Neuronal stem cell (in vitro differentiated cells): ENCODE measurements at regions not wholly inside any gene's neighbourhood (a gene's known extent, or its start where the extent isn't known, plus 50 kb on each side); places are given as distances from the start of the nearest gene placed in this dataset.

Experiments used
- DNase-seq: peaks from one replicate; pipeline ENCODE4 v3.0.0-alpha.2; 2013; ENCODE audit warnings: low spot score
- H2AFZ ChIP-seq: one replicate; pipeline ENCODE4 v1.6.1; 2013; ENCODE audit warnings: mild to moderate bottlenecking, low read length, inconsistent platforms
- H2AK5ac ChIP-seq: 2 replicates; pipeline ENCODE4 v1.6.1; 2013; ENCODE audit warnings: low read depth, mild to moderate bottlenecking, inconsistent platforms, low read length, moderate library complexity, mixed read lengths
- H2BK120ac ChIP-seq: 2 replicates; pipeline ENCODE4 v1.6.1; 2013; ENCODE audit warnings: low read depth, mild to moderate bottlenecking, inconsistent platforms, low read length, moderate library complexity, mixed read lengths
- H2BK12ac ChIP-seq: one replicate; pipeline ENCODE4 v1.6.1; 2013; ENCODE audit warnings: low read length, inconsistent platforms
- H2BK15ac ChIP-seq: 2 replicates; pipeline ENCODE4 v1.6.1; 2013; ENCODE audit warnings: mild to moderate bottlenecking, low read length, inconsistent platforms, mixed read lengths
- H2BK5ac ChIP-seq: one replicate; pipeline ENCODE4 v1.6.1; 2013; ENCODE audit warnings: inconsistent platforms, mild to moderate bottlenecking, low read length, moderate library complexity
- H3K14ac ChIP-seq: one replicate; pipeline ENCODE4 v1.6.1; 2013; ENCODE audit warnings: low read length, inconsistent platforms
- H3K18ac ChIP-seq: 2 replicates; pipeline ENCODE4 v1.6.1; 2013; ENCODE audit warnings: low read length, inconsistent platforms
- H3K23ac ChIP-seq: 2 replicates; pipeline ENCODE4 v1.6.1; 2013; ENCODE audit warnings: low read depth, mild to moderate bottlenecking, mixed read lengths, low read length, inconsistent platforms; ENCODE audit not compliant: poor library complexity
- H3K27ac ChIP-seq: replicated peaks from 3 replicates; pipeline ENCODE4 v1.5.1; 2013; ENCODE audit warnings: low read length, inconsistent platforms
- H3K27me3 ChIP-seq, 3 experiments: 2 replicates each; pipeline ENCODE4 v1.6.1; 2013; ENCODE audit warnings: low read length in 3 of 3, mild to moderate bottlenecking in 2 of 3, inconsistent platforms in 1 of 3, low read depth in 1 of 3, mixed read lengths in 1 of 3, moderate library complexity in 1 of 3; ENCODE audit not compliant: control insufficient read depth in 3 of 3, insufficient read depth in 3 of 3
- H3K36me3 ChIP-seq, 2 donors: replicated peaks in 1 of 2; 2 replicates each; pipeline ENCODE4 v1.6.1; 2013; ENCODE audit warnings: low read length in 2 of 2; ENCODE audit not compliant: control insufficient read depth in 2 of 2, insufficient read depth in 2 of 2
- H3K4ac ChIP-seq: 2 replicates; pipeline ENCODE4 v1.6.1; 2013; ENCODE audit warnings: inconsistent platforms, mild to moderate bottlenecking, low read length, moderate library complexity
- H3K4me1 ChIP-seq, 2 donors: 1 replicate in 1 of 2; 2 replicates in 1 of 2; pipeline ENCODE4 v1.6.1; 2013; ENCODE audit warnings: low read length in 2 of 2, low read depth in 1 of 2; ENCODE audit not compliant: control insufficient read depth in 2 of 2, insufficient read depth in 1 of 2
- H3K4me2 ChIP-seq: one replicate; pipeline ENCODE4 v1.6.1; 2013; ENCODE audit warnings: mild to moderate bottlenecking, low read length, inconsistent platforms; ENCODE audit not compliant: insufficient read depth, poor library complexity, severe bottlenecking
- H3K4me3 ChIP-seq, 2 donors: 2 replicates each; pipeline ENCODE4 v1.5.1; 2013; ENCODE audit warnings: low read length in 2 of 2, mild to moderate bottlenecking in 2 of 2, inconsistent platforms in 1 of 2, moderate library complexity in 1 of 2
- H3K79me1 ChIP-seq: one replicate; pipeline ENCODE4 v1.6.1; 2013; ENCODE audit warnings: low read depth, mild to moderate bottlenecking, inconsistent platforms, low read length, moderate library complexity
- H3K9ac ChIP-seq: one replicate; pipeline ENCODE4 v1.6.1; 2013; ENCODE audit warnings: mild to moderate bottlenecking, low read depth, low read length, inconsistent platforms; ENCODE audit not compliant: poor library complexity
- H3K9me3 ChIP-seq, 2 donors: replicated peaks in 1 of 2; 2 replicates each; pipeline versions ENCODE3 to v1.6.1; 2013; ENCODE audit warnings: low read length in 2 of 2, mild to moderate bottlenecking in 2 of 2, inconsistent platforms in 1 of 2, low read depth in 1 of 2, mixed read lengths in 1 of 2, moderate library complexity in 1 of 2; ENCODE audit not compliant: control insufficient read depth in 2 of 2, insufficient read depth in 1 of 2
- H4K8ac ChIP-seq: one replicate; pipeline ENCODE4 v1.6.1; 2013; ENCODE audit warnings: low read depth, mild to moderate bottlenecking, inconsistent platforms, low read length, moderate library complexity
- H4K91ac ChIP-seq: one replicate; pipeline ENCODE4 v1.6.1; 2013; ENCODE audit warnings: low read length, low read depth, mild to moderate bottlenecking, inconsistent platforms; ENCODE audit not compliant: poor library complexity
- WGBS, 2 donors: extraction: QIAGEN DNeasy Blood & Tissue Kit; methylation state at CpG; one replicate each; pipeline ENCODE4 v1.1.7; 2013; ENCODE audit warnings: missing lambda C conversion rate in 2 of 2, mixed read lengths in 1 of 2; ENCODE audit not compliant: insufficient read length in 2 of 2, insufficient replicate concordance in 1 of 2; ENCODE audit errors: extremely low coverage in 2 of 2; 5-methylcytosine and 5-hydroxymethylcytosine counted together

DNA sequence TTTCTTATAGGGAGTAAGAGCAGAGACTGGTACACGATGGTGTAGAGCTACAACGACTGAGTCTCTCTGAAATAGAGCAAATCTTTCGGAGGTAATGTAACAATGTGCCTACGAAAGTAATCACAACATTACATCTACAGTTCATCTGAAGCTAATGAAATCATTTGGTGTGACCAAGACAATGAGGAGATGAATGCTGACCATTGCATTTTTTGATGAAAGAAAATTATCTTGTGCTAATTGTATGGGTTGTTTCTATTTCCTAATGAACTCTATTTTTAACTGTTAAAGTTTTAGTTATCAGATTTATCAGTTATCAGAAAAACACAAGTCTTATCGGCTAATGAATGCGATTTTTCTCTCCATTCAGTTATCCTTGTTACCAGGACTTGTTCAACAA is 913.4 kb downstream of the SLITRK6 start:
- H2BK5ac ChIP-seq, result no peak overlapping the region
- H3K36me3 ChIP-seq, result no peaks in the 10 kb centered on the region
- H3K27ac ChIP-seq, result no peak overlapping the region
- H2BK15ac ChIP-seq, result no peak overlapping the region
- H3K27me3 ChIP-seq, result no peaks in the 10 kb centered on the region
- no CpG with 5 or more reads among the region's 6 CpGs for WGBS, 2 donors
- H3K9ac ChIP-seq, result no peak overlapping the region
- H3K23ac ChIP-seq, result no peak overlapping the region
- no peak overlapping the region for H4K91ac ChIP-seq
- no peak overlapping the region for H4K8ac ChIP-seq
- H3K9me3 ChIP-seq, result no peaks in the 10 kb centered on the region
- H3K79me1 ChIP-seq, result no peaks in the 10 kb centered on the region
- no peak overlapping the region for H3K4me2 ChIP-seq
- H3K14ac ChIP-seq, result no peak overlapping the region
- H2BK120ac ChIP-seq, result no peak overlapping the region
- H2BK12ac ChIP-seq, result no peak overlapping the region
- DNase-seq, result no peak
- H2AFZ ChIP-seq, result no peak overlapping the region
- no peak overlapping the region for H3K4ac ChIP-seq
- H3K4me3 ChIP-seq, result no peak overlapping the region
- no peak overlapping the region for H3K18ac ChIP-seq
- H2AK5ac ChIP-seq, result no peak overlapping the region
- no peaks in the 10 kb centered on the region for H3K4me1 ChIP-seq

DNA sequence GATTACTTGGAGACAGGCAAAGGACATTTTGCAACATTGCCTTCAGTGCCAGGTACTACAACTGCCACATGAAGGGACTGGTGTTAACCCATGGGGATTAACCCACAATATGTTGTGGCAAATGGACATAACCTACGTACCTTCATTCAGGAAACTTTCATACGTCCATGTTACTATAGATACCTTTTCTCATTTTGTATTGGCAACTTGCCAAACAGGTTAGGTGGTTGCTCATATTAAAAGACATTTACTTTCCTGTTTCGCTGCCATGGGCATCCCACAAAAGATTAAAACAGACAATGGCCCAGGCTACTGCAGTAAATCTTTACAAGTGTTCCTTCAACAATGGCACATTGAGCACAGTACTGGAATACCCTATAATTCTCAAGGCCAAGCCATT is 925.3 kb downstream of the SLITRK6 start:
- Histone ChIP-seq H3K36me3 (no peaks in the 10 kb centered on the region), H3K4me2 (no peak overlapping the region), H2BK15ac (no peak overlapping the region), H3K23ac (no peak overlapping the region), H3K4me1 (no peaks in the 10 kb centered on the region), H2BK5ac (no peak overlapping the region), H3K27me3 (no peaks in the 10 kb centered on the region), H2AFZ (no peak overlapping the region), H3K4me3 (no peak overlapping the region), H2BK12ac (no peak overlapping the region), H3K9me3 (no peaks in the 10 kb centered on the region), H4K91ac (no peak overlapping the region), H3K4ac (no peak overlapping the region), H3K14ac (no peak overlapping the region), H3K79me1 (no peaks in the 10 kb centered on the region), H3K27ac (no peak overlapping the region), H4K8ac (no peak overlapping the region), H2BK120ac (no peak overlapping the region), H3K18ac (no peak overlapping the region), H3K9ac (no peak overlapping the region), H2AK5ac (no peak overlapping the region)
- WGBS, 2 donors, result no CpG with 5 or more reads among the region's 3 CpGs
- no peak for DNase-seq

- Histone ChIP-seq H2AK5ac (no peak overlapping the region), H2BK5ac (no peak overlapping the region), H3K9me3 (no peaks in the 10 kb centered on the region), H3K14ac (no peak overlapping the region), H3K36me3 (no peaks in the 10 kb centered on the region), H4K8ac (no peak overlapping the region), H2AFZ (no peak overlapping the region), H3K18ac (no peak overlapping the region), H3K4ac (no peak overlapping the region), H3K4me1 (peaks cover 0 to 4% of the 10 kb centered on the region in 2 donors), H4K91ac (no peak overlapping the region), H3K4me2 (no peak overlapping the region), H3K4me3 (no peak overlapping the region), H3K79me1 (no peaks in the 10 kb centered on the region), H3K9ac (no peak overlapping the region), H3K23ac (no peak overlapping the region), H2BK12ac (no peak overlapping the region), H2BK120ac (no peak overlapping the region), H2BK15ac (no peak overlapping the region), H3K27me3 (no peaks in the 10 kb centered on the region), H3K27ac (no peak overlapping the region)
- WGBS, 2 donors, result no CpG with 5 or more reads among the region's 6 CpGs
- DNase-seq, result no peak
Measured at GRCh38 chr13:84870190-84870589, 929.0 kb downstream of the SLITRK6 start.

DNA sequence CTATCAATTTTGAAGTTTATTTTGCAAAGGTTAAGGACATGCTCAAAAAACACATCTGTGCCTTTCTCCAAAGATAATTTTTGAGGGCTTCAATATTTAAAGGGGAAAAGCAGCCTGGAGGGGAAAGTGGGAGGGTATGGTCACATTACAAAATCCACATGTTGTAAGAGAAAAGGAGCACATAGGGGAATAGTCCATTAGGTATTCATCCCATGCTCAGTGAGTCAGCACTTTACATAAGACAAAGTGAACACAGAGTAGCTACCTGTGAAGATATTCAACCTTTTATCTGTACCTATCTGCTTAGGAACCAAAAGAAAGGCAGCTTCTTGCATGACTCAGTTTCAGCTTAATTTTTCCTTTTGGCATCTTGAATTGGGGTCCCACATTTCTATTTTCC is 932.0 kb downstream of the SLITRK6 start:
- Histone ChIP-seq H3K36me3 (no peaks in the 10 kb centered on the region), H3K4me3 (no peak overlapping the region), H3K4me1 (peaks cover 0 to 4% of the 10 kb centered on the region in 2 donors), H3K27me3 (no peaks in the 10 kb centered on the region), H2BK120ac (no peak overlapping the region), H2BK15ac (no peak overlapping the region), H3K9ac (no peak overlapping the region), H3K14ac (no peak overlapping the region), H3K27ac (no peak overlapping the region), H2AFZ (peak overlapping the region; percentile 28), H3K18ac (no peak overlapping the region), H2AK5ac (no peak overlapping the region), H4K91ac (no peak overlapping the region), H4K8ac (no peak overlapping the region), H2BK12ac (no peak overlapping the region), H3K23ac (no peak overlapping the region), H2BK5ac (no peak overlapping the region), H3K79me1 (no peaks in the 10 kb centered on the region), H3K9me3 (no peaks in the 10 kb centered on the region), H3K4ac (no peak overlapping the region), H3K4me2 (no peak overlapping the region)
- no peak for DNase-seq
